Esophagus muscularis mucosa (tissue), 4 donors: ENCODE measurements at regions not wholly inside any gene's neighbourhood (a gene's known extent, or its start where the extent isn't known, plus 50 kb on each side); places are given as distances from the start of the nearest gene placed in this dataset.

Experiments used
- DNase-seq: peaks from one replicate; pipeline ENCODE4 v3.0.0-alpha.2; 2017; ENCODE audit errors: extremely low spot score
- H3K27ac ChIP-seq, 4 donors: fragments of 200-600 bp; sonication (generic); replicated peaks in 1 of 4; 1 replicate in 3 of 4; 2 replicates in 1 of 4; pipeline ENCODE4 v1.5.1; 2016 to 2019; ENCODE audit warnings: mild to moderate bottlenecking in 1 of 4
- H3K27me3 ChIP-seq, 4 donors: fragments of 200-600 bp; sonication (generic); one replicate each; pipeline versions ENCODE4 v1.5.1 to v1.6.0; 2016 to 2019
- H3K36me3 ChIP-seq, 4 donors: fragments of 200-600 bp; sonication (generic); one replicate each; pipeline ENCODE4 v1.5.1; 2016 to 2019
- H3K4me1 ChIP-seq, 4 donors: fragments of 200-600 bp; sonication (generic); one replicate each; pipeline ENCODE4 v1.5.1; 2016 to 2019
- H3K4me3 ChIP-seq, 4 donors: fragments of 200-600 bp; sonication (generic); 1 replicate in 2 of 4; 2 replicates in 2 of 4; pipeline ENCODE4 v1.5.1; 2016 to 2019; ENCODE audit warnings: mild to moderate bottlenecking in 4 of 4, moderate library complexity in 1 of 4
- H3K9me3 ChIP-seq, 4 donors: fragments of 200-600 bp; sonication (generic); 1 replicate in 3 of 4; 2 replicates in 1 of 4; pipeline ENCODE4 v1.5.1; 2016 to 2019
- EP300 ChIP-seq: sonication (generic); formaldehyde crosslinking; IDR thresholded peaks from one replicate; pipeline ENCODE4 v1.6.1; 2017; ENCODE audit warnings: antibody characterized with exemption
- POLR2A ChIP-seq: fragments of 450-650 bp; IDR thresholded peaks from one replicate; pipeline ENCODE4 v1.6.1; 2017; ENCODE audit warnings: antibody characterized with exemption, moderate library complexity, mild to moderate bottlenecking, low read depth
- POLR2AphosphoS5 ChIP-seq, 2 donors: sonication (generic); formaldehyde crosslinking; IDR thresholded peaks; one replicate each; pipeline ENCODE4 v1.6.1; 2017; ENCODE audit warnings: antibody characterized with exemption in 2 of 2
- WGBS: methylation state at CpG from one replicate; pipeline ENCODE4 v1.1.5; 2018; 5-methylcytosine and 5-hydroxymethylcytosine counted together
- intact Hi-C: fragments of 100-400 bp; cut with DNase I; formaldehyde crosslinking; loops from one replicate; pipeline ENCODE4 v1.15.1; 2023
- TF ChIP-seq, protein P1 (sequence below), 3 experiments: fragments of 200-600 bp in 2 of 3; fragments of 450-650 bp in 1 of 3; sonication (generic) in 2 of 3; IDR thresholded peaks; one replicate each; pipeline ENCODE4 v1.5.1; 2017 to 2019; ENCODE audit warnings: antibody characterized with exemption in 3 of 3, mild to moderate bottlenecking in 2 of 3, moderate library complexity in 1 of 3

GRCh38 chr2:155357172-155357571 is 658.7 kb downstream of the KCNJ3 start:
- no peaks in the 10 kb centered on the region for H3K4me1 ChIP-seq
- H3K27ac ChIP-seq = no peak overlapping the region
- no peak for DNase-seq
- peaks cover 0 to 22% (median 0%) of the 10 kb centered on the region in 4 donors for H3K9me3 ChIP-seq
- no peak overlapping the region for H3K4me3 ChIP-seq
- no peaks in the 10 kb centered on the region for H3K36me3 ChIP-seq
- no peak for TF ChIP-seq EP300
- TF ChIP-seq, protein P1, sequence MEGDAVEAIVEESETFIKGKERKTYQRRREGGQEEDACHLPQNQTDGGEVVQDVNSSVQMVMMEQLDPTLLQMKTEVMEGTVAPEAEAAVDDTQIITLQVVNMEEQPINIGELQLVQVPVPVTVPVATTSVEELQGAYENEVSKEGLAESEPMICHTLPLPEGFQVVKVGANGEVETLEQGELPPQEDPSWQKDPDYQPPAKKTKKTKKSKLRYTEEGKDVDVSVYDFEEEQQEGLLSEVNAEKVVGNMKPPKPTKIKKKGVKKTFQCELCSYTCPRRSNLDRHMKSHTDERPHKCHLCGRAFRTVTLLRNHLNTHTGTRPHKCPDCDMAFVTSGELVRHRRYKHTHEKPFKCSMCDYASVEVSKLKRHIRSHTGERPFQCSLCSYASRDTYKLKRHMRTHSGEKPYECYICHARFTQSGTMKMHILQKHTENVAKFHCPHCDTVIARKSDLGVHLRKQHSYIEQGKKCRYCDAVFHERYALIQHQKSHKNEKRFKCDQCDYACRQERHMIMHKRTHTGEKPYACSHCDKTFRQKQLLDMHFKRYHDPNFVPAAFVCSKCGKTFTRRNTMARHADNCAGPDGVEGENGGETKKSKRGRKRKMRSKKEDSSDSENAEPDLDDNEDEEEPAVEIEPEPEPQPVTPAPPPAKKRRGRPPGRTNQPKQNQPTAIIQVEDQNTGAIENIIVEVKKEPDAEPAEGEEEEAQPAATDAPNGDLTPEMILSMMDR (IDR thresholded peaks at IDR 0.05) = no peak
- no peak for TF ChIP-seq POLR2AphosphoS5 (IDR thresholded peaks at IDR 0.05)
- no peak for TF ChIP-seq POLR2A
- WGBS = 50% methylated on average over 1 of the region's 1 CpG
- H3K27me3 ChIP-seq = no peaks in the 10 kb centered on the region
- intact Hi-C loops = no loop called here

DNA sequence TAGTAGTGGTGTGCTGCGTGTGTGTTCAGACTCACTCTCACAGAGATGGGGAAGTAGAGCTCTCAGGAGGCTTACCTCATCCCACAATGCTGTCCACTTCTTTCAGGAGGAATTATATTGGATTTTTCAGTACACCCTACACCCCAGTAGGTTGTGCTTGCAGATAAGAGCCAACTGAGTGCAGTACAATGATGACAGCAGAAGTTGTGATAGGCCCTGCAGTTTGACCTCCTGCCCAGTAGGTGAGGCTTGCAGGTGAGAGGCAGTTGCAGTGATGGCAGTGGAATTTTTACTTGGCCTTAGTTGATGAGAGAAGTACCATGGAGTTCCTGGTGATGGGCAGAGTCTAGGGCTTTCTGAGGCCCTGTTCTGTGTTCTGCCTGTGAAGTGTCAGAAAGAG is 657.8 kb downstream of the KCNJ3 start:
- WGBS = 83% methylated on average over 1 of the region's 1 CpG
- Histone ChIP-seq H3K27me3 (no peaks in the 10 kb centered on the region), H3K4me1 (no peaks in the 10 kb centered on the region), H3K36me3 (no peaks in the 10 kb centered on the region), H3K4me3 (no peak overlapping the region), H3K9me3 (peaks cover 0 to 22% (median 0%) of the 10 kb centered on the region in 4 donors), H3K27ac (no peak overlapping the region)
- DNase-seq = no peak
- intact Hi-C loops = no loop called here
- TF ChIP-seq POLR2A = no peak

GRCh38 chr2:155350783-155351580 is 652.5 kb downstream of the KCNJ3 start:
- TF ChIP-seq EP300 (no peak), POLR2AphosphoS5 (IDR thresholded peaks at IDR 0.05) (no peak), POLR2A (no peak)
- TF ChIP-seq, protein P1 (IDR thresholded peaks at IDR 0.05) = no peak
- DNase-seq = no peak
- Histone ChIP-seq H3K4me1 (no peaks in the 10 kb centered on the region), H3K9me3 (peaks cover 0 to 6% (median 0%) of the 10 kb centered on the region in 4 donors), H3K27ac (no peak overlapping the region), H3K36me3 (no peaks in the 10 kb centered on the region), H3K27me3 (no peaks in the 10 kb centered on the region), H3K4me3 (no peak overlapping the region)
- intact Hi-C loops = no loop called here
- 83% methylated on average over 10 of the region's 17 CpGs for WGBS

DNA sequence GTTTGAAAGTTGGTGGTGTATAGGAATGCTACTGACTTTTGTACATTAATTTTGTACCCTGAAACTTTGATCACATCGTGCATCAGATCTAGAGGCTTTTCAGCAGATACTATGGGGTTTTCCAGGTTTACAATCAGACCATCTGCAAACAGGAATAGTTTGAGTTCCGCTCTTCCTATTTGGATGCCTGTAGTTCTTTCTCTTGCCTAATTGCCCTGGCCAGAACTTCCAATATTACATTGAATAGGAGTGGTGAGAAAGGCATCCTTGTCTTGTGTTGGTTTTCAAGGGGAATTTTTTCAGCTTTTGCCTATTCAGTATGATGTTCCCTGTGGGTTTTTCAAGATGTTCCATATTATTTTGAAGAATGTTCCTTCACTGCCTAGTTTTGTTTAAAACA is 633.5 kb downstream of the KCNJ3 start:
- Histone ChIP-seq H3K27me3 (no peaks in the 10 kb centered on the region), H3K27ac (no peak overlapping the region), H3K36me3 (no peaks in the 10 kb centered on the region), H3K4me3 (no peak overlapping the region), H3K4me1 (no peaks in the 10 kb centered on the region), H3K9me3 (no peaks in the 10 kb centered on the region)
- DNase-seq = no peak
- intact Hi-C loops = no loop called here
- TF ChIP-seq POLR2AphosphoS5 (IDR thresholded peaks at IDR 0.05) (no peak), EP300 (no peak), POLR2A (no peak)
- 93% methylated on average over 2 of the region's 2 CpGs for WGBS

DNA sequence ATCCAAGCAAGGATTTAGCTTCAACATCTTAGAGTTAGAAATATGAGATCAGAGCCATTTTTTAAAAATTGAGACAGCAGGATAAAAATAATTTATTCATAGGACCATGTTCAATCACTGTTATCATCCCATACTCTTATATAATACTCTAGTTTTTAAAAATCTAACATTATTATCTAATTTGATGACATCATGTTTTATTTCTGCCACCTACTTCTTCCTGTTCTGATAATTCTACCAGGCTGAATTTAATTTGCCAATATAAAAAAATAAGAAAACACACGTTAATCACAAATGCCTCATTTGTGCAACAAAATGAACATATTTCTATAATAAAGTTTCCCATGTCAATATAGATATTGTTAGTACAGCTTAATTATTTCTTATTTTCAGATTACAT is 621.7 kb downstream of the KCNJ3 start:
- Histone ChIP-seq H3K36me3 (no peaks in the 10 kb centered on the region), H3K9me3 (no peaks in the 10 kb centered on the region), H3K4me3 (no peak overlapping the region), H3K27ac (no peak overlapping the region), H3K4me1 (no peaks in the 10 kb centered on the region), H3K27me3 (no peaks in the 10 kb centered on the region)
- DNase-seq = no peak
- whole genome bisulfite sequencing = 71% methylated on average over 1 of the region's 1 CpG
- TF ChIP-seq, protein P1 (IDR thresholded peaks at IDR 0.05) = no peak
- TF ChIP-seq EP300 (no peak), POLR2AphosphoS5 (IDR thresholded peaks at IDR 0.05) (no peak), POLR2A (no peak)
- intact Hi-C loops = no loop called here

GRCh38 chr2:155318710-155319109 is 620.2 kb downstream of the KCNJ3 start:
- no peaks in the 10 kb centered on the region for H3K9me3 ChIP-seq
- no peaks in the 10 kb centered on the region for H3K27me3 ChIP-seq
- WGBS = 94% methylated on average over 2 of the region's 2 CpGs
- intact Hi-C loops = no loop called here
- no peaks in the 10 kb centered on the region for H3K36me3 ChIP-seq
- H3K27ac ChIP-seq = no peak overlapping the region
- H3K4me1 ChIP-seq = no peaks in the 10 kb centered on the region
- no peak overlapping the region for H3K4me3 ChIP-seq
- no peak for DNase-seq
- TF ChIP-seq, protein P1 (IDR thresholded peaks at IDR 0.05) = no peak
- no peak for TF ChIP-seq EP300
- TF ChIP-seq POLR2AphosphoS5 (IDR thresholded peaks at IDR 0.05) = no peak
- no peak for TF ChIP-seq POLR2A
